Fibroblast of gingiva (primary cell): ENCODE measurements at regions not wholly inside any gene's neighbourhood (a gene's known extent, or its start where the extent isn't known, plus 50 kb on each side); places are given as distances from the start of the nearest gene placed in this dataset.
A peak's percentile ranks its signal among the peaks of the same experiment; 100 is the strongest.
"Not testable (repeated sequence)": the region's sequence is repeated elsewhere in the genome, so short reads cannot be mapped to it uniquely, and the experiment has no call there.

ENCODE experiments used
- DNase-seq: peaks from one replicate; pipeline ENCODE4 v3.0.0-alpha.2; 2011; ENCODE audit warnings: low read depth

- no peak for DNase-seq
Observed at GRCh38 chr1:58190267-58190988, 356.1 kb downstream of the OMA1 start.

GRCh38 chr1:58189453-58189852 is 357.1 kb downstream of the OMA1 start:
- DNase-seq, result no peak

GRCh38 chr1:58183286-58183685 is 363.2 kb downstream of the OMA1 start:
- no peak for DNase-seq

- DNase-seq, result no peak
Observed at GRCh38 chr1:58180537-58180936, 366.0 kb downstream of the OMA1 start.

- DNase-seq, result not testable (repeated sequence)
Observed at GRCh38 chr1:58169160-58169559, 377.4 kb downstream of the OMA1 start.

- not testable (repeated sequence) for DNase-seq
Observed at GRCh38 chr1:58167131-58167530, 379.4 kb downstream of the OMA1 start.

GRCh38 chr1:58166417-58166816 is 380.1 kb downstream of the OMA1 start:
- no peak for DNase-seq

- DNase-seq, result no peak
Observed at GRCh38 chr1:58165073-58165472, 381.5 kb downstream of the OMA1 start.

- DNase-seq, result peak; percentile 51
Observed at GRCh38 chr1:58162952-58163550, 383.5 kb downstream of the OMA1 start.

- DNase-seq, result no peak
Observed at GRCh38 chr1:58159434-58159830, 387.1 kb downstream of the OMA1 start.

GRCh38 chr1:58158506-58159433 is 387.8 kb downstream of the OMA1 start:
- no peak for DNase-seq

- DNase-seq, result no peak
Observed at GRCh38 chr1:58158016-58158415, 388.5 kb downstream of the OMA1 start.

GRCh38 chr1:58157256-58157655 is 389.3 kb downstream of the OMA1 start:
- DNase-seq, result no peak

GRCh38 chr1:58156831-58157230 is 389.7 kb downstream of the OMA1 start:
- DNase-seq, result no peak

GRCh38 chr1:58156124-58156468 is 390.4 kb downstream of the OMA1 start:
- DNase-seq, result no peak

- no peak for DNase-seq
Observed at GRCh38 chr1:58155418-58156123, 391.0 kb downstream of the OMA1 start.

- no peak for DNase-seq
Observed at GRCh38 chr1:58154256-58154655, 392.3 kb downstream of the OMA1 start.

- no peak for DNase-seq
Observed at GRCh38 chr1:58152697-58153096, 393.8 kb downstream of the OMA1 start.

- DNase-seq, result no peak
Observed at GRCh38 chr1:58149271-58149812, 397.2 kb downstream of the OMA1 start.

- no peak for DNase-seq
Observed at GRCh38 chr1:58144698-58145270, 401.7 kb downstream of the OMA1 start.

- DNase-seq, result no peak
Observed at GRCh38 chr1:58143972-58144697, 402.4 kb downstream of the OMA1 start.
